ENCODE measurements at regions not wholly inside any gene's neighbourhood (a gene's known extent, or its start where the extent isn't known, plus 50 kb on each side); places are given as distances from the start of the nearest gene placed in this dataset.

GRCh38 chr5:38207343-38207742 lies 51.0 kb upstream of the EGFLAM start:
- Mint-ChIP-seq H3K36me3 (ENCODE audit: low read depth, unreplicated experiment) (no peaks in the 10 kb centered on the region), H3K4me1 (ENCODE audit: unreplicated experiment) (no peaks in the 10 kb centered on the region), H3K9me3 (ENCODE audit: unreplicated experiment) (no peaks in the 10 kb centered on the region), H3K4me3 (ENCODE audit: unreplicated experiment) (no peak overlapping the region), H3K27me3 (ENCODE audit: unreplicated experiment) (peaks cover 2% of the 10 kb centered on the region), H3K27ac (ENCODE audit: unreplicated experiment) (no peak overlapping the region)
- no peak for DNase-seq (ENCODE audit: low spot score)
- TF ChIP-seq CTCF (IDR thresholded peaks at IDR 0.05; ENCODE audit: unreplicated experiment): peak; percentile 54

DNA sequence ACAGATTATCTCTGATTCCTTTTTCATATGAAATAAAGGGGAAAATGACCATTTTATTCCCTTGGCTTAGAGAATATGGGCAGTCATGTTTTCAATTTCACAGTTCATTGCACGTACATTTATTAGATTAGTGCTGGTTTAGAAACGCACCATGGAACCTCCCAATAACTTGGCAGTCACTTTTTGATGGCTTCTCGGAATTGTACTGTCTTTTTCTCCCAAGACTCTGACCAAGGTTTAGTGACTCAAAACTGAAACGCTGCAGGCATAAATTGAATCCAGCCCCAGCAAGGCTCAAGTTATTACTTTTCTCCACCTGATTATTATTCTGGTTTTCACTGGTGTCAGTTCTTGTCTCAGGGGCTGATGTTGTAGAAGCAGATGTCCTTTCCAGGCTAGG lies 55.6 kb upstream of the EGFLAM start:
- Mint-ChIP-seq H3K4me1 (ENCODE audit: unreplicated experiment) (no peaks in the 10 kb centered on the region), H3K9me3 (ENCODE audit: unreplicated experiment) (no peaks in the 10 kb centered on the region), H3K4me3 (ENCODE audit: unreplicated experiment) (no peak overlapping the region), H3K36me3 (ENCODE audit: low read depth, unreplicated experiment) (no peaks in the 10 kb centered on the region), H3K27ac (ENCODE audit: unreplicated experiment) (no peak overlapping the region), H3K27me3 (ENCODE audit: unreplicated experiment) (peaks cover 2% of the 10 kb centered on the region)
- TF ChIP-seq CTCF (IDR thresholded peaks at IDR 0.05; ENCODE audit: unreplicated experiment): no peak
- DNase-seq (ENCODE audit: low spot score): no peak

DNA sequence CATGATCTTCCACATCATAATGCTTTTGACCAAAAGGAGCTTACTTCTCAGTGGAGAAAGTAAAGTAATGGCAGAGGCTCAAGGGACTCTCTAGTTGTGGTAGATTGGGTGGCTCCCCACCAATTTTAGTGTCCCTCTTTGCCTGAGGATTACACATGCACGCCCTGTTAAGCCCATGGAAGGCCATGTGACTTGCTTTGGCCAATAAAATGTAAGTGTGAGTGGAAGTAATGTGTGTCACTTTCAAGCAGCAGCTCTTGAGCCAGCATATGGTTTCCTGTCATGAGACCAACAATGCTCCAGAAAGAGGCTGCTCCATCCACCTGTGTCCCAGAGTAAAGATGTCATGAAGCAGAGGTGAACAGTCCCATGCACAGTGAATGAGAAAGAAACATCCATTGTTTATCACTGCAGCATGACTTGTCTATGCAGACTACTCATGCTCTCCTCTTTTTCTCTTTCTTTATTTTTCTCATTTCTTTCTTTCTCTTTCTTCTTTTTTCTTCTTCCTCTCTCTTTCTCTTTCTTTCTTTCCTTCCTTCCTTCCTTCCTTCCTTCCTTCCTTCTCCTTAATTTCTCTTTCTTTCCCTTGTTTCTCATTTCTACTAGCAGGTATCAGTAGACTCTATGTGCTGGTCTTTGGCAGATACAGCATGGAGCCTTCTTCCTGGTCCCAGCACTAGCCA lies 57.3 kb upstream of the EGFLAM start:
- no peak for TF ChIP-seq CTCF (IDR thresholded peaks at IDR 0.05; ENCODE audit: unreplicated experiment)
- no peak overlapping the region for H3K4me3 Mint-ChIP-seq (ENCODE audit: unreplicated experiment)
- H3K9me3 Mint-ChIP-seq (ENCODE audit: unreplicated experiment): no peaks in the 10 kb centered on the region
- DNase-seq (ENCODE audit: low spot score): no peak
- H3K36me3 Mint-ChIP-seq (ENCODE audit: low read depth, unreplicated experiment): no peaks in the 10 kb centered on the region
- no peak overlapping the region for H3K27ac Mint-ChIP-seq (ENCODE audit: unreplicated experiment)
- H3K4me1 Mint-ChIP-seq (ENCODE audit: unreplicated experiment): no peaks in the 10 kb centered on the region
- H3K27me3 Mint-ChIP-seq (ENCODE audit: unreplicated experiment): peaks cover 2% of the 10 kb centered on the region

- Mint-ChIP-seq H3K4me3 (ENCODE audit: unreplicated experiment) (no peak overlapping the region), H3K27ac (ENCODE audit: unreplicated experiment) (no peak overlapping the region)
- DNase-seq (ENCODE audit: low spot score): no peak
Measured at GRCh38 chr5:38197118-38197517, 61.2 kb upstream of the EGFLAM start.

More at GRCh38 chr5:38197118-38197517, 61.2 kb upstream of the EGFLAM start:
- H3K36me3 Mint-ChIP-seq (ENCODE audit: low read depth, unreplicated experiment): no peaks in the 10 kb centered on the region
- H3K9me3 Mint-ChIP-seq (ENCODE audit: unreplicated experiment): no peaks in the 10 kb centered on the region
- TF ChIP-seq CTCF (IDR thresholded peaks at IDR 0.05; ENCODE audit: unreplicated experiment): no peak
- peaks cover 4% of the 10 kb centered on the region for H3K27me3 Mint-ChIP-seq (ENCODE audit: unreplicated experiment)
- no peaks in the 10 kb centered on the region for H3K4me1 Mint-ChIP-seq (ENCODE audit: unreplicated experiment)
